ENCODE measurements at regions not wholly inside any gene's neighbourhood (a gene's known extent, or its start where the extent isn't known, plus 50 kb on each side); places are given as distances from the start of the nearest gene placed in this dataset.

DNA sequence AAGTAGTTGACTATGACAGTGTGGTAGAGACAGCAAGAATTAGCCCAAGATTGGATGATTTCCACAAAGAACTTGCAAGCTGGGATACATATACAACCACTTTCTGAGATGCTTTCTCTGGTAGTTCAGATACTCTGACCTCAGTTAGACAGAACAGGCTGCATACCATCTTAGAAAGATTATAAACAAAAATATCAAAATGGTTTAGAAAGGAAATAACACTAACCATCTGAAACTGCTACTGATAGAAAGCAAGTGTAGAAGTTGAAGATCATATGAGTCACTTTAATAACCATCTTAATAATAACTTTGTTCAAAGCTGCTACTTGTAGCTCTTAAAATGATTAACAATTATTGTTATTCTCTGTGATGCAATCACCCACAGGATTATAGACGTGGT is 255.4 kb upstream of the TTC29 start:
- Mint-ChIP-seq H3K27me3 (ENCODE audit: low read depth) (no peaks in the 10 kb centered on the region), H3K9me3 (no peaks in the 10 kb centered on the region), H3K4me1 (no peaks in the 10 kb centered on the region), H3K27ac (ENCODE audit: unreplicated experiment) (no peak overlapping the region), H3K4me3 (no peak overlapping the region), H3K36me3 (ENCODE audit: low read depth) (no peaks in the 10 kb centered on the region)
- no peak for DNase-seq (ENCODE audit: low read depth, low spot score)
- TF ChIP-seq, protein P1, sequence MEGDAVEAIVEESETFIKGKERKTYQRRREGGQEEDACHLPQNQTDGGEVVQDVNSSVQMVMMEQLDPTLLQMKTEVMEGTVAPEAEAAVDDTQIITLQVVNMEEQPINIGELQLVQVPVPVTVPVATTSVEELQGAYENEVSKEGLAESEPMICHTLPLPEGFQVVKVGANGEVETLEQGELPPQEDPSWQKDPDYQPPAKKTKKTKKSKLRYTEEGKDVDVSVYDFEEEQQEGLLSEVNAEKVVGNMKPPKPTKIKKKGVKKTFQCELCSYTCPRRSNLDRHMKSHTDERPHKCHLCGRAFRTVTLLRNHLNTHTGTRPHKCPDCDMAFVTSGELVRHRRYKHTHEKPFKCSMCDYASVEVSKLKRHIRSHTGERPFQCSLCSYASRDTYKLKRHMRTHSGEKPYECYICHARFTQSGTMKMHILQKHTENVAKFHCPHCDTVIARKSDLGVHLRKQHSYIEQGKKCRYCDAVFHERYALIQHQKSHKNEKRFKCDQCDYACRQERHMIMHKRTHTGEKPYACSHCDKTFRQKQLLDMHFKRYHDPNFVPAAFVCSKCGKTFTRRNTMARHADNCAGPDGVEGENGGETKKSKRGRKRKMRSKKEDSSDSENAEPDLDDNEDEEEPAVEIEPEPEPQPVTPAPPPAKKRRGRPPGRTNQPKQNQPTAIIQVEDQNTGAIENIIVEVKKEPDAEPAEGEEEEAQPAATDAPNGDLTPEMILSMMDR (conservative IDR thresholded peaks at IDR 0.05), result no peak

DNA sequence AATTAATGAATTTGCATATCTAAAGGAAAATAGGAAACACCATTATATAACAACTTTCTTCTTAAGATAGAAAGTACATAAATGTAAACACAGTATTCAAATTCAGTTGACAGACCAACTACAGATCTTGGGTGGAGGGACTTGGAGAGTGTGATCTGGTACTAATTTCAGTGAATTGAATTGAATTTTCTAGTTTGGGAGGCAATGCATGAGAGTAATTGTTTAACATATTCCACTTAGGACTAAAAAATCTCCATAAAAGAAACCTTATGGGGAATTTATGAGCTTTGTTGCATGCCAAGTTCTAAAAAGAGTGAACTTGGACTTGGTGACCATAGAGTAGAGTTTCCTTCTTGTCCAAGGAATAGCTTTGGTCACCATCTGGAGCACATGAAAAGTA is 261.1 kb upstream of the TTC29 start:
- TF ChIP-seq, protein P1 (conservative IDR thresholded peaks at IDR 0.05), result no peak
- Mint-ChIP-seq H3K27me3 (ENCODE audit: low read depth) (no peaks in the 10 kb centered on the region), H3K9me3 (no peaks in the 10 kb centered on the region), H3K4me3 (no peak overlapping the region), H3K36me3 (ENCODE audit: low read depth) (no peaks in the 10 kb centered on the region), H3K4me1 (no peaks in the 10 kb centered on the region), H3K27ac (ENCODE audit: unreplicated experiment) (no peak overlapping the region)
- DNase-seq (ENCODE audit: low read depth, low spot score), result no peak

DNA sequence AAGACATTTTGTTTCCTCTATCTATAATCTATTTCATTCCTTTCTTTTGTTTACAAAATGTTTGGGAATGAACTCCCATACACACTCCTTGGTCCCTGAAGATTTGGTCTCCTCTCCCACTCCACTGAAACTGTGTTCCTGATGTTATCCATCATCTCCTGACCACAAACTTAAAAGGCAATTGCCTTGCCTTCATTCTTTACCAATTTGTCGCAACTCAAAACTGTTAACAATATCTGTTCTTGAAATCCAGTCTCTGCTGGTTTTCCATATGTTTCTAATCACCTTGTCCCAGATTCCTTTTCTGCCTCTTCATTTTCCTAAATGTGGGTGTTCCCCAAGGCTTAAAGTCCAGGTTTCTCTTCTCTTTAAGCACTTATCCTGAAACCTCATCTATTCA is 262.2 kb upstream of the TTC29 start:
- Mint-ChIP-seq H3K9me3 (peaks cover 3% of the 10 kb centered on the region), H3K27ac (ENCODE audit: unreplicated experiment) (no peak overlapping the region), H3K4me1 (no peaks in the 10 kb centered on the region), H3K4me3 (no peak overlapping the region), H3K27me3 (ENCODE audit: low read depth) (no peaks in the 10 kb centered on the region), H3K36me3 (ENCODE audit: low read depth) (no peaks in the 10 kb centered on the region)
- TF ChIP-seq, protein P1 (conservative IDR thresholded peaks at IDR 0.05), result no peak
- DNase-seq (ENCODE audit: low read depth, low spot score), result no peak

DNA sequence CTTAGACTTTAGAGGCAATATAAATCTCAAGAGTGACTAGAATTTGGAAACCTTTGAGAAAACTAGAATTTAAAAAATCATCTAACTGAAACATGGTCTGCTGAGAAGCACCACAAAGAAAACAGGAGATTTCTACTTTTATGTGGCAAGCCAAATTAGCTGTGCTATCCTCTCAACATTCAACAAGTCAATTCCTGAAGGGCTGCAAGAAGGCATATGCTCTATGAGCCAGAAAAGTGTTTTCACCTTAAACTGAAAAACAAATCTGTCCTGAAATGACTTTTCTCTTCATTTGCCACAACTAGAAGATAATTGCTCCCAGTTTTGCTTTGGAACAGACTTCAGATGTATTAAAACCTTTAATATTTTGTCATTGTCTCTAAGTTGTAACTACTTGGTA is 263.2 kb upstream of the EDNRA start:
- no peak for DNase-seq (ENCODE audit: low read depth, low spot score)
- H3K27me3 Mint-ChIP-seq (ENCODE audit: low read depth), result no peaks in the 10 kb centered on the region
- H3K4me3 Mint-ChIP-seq, result no peak overlapping the region
- H3K4me1 Mint-ChIP-seq, result no peaks in the 10 kb centered on the region
- no peaks in the 10 kb centered on the region for H3K36me3 Mint-ChIP-seq (ENCODE audit: low read depth)
- H3K9me3 Mint-ChIP-seq, result peaks cover 8% of the 10 kb centered on the region
- TF ChIP-seq, protein P1 (conservative IDR thresholded peaks at IDR 0.05), result no peak
- H3K27ac Mint-ChIP-seq (ENCODE audit: unreplicated experiment), result no peak overlapping the region

DNA sequence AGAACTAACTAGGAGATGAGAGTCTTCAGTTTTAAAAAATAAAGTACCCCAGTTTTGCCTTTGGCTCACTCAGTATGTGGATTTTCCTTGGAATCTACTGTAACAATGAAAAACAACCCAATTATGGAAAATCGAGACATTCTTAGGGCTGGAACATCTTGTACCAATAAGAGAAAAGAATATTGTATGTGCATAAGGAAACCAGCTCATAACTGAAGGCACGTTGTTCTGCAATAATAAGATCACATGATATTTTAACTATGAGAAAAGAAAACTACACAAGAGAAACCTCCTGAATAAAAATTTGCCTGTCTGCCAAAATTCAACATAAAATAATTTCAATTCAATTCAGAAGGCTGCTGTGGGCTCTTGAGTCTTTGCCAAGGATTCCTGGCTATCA is 261.8 kb upstream of the EDNRA start:
- H3K4me3 Mint-ChIP-seq, result no peak overlapping the region
- H3K27me3 Mint-ChIP-seq (ENCODE audit: low read depth), result no peaks in the 10 kb centered on the region
- no peak for DNase-seq (ENCODE audit: low read depth, low spot score)
- no peak overlapping the region for H3K27ac Mint-ChIP-seq (ENCODE audit: unreplicated experiment)
- H3K36me3 Mint-ChIP-seq (ENCODE audit: low read depth), result no peaks in the 10 kb centered on the region
- peaks cover 4% of the 10 kb centered on the region for H3K9me3 Mint-ChIP-seq
- TF ChIP-seq, protein P1 (conservative IDR thresholded peaks at IDR 0.05), result no peak
- H3K4me1 Mint-ChIP-seq, result no peaks in the 10 kb centered on the region

DNA sequence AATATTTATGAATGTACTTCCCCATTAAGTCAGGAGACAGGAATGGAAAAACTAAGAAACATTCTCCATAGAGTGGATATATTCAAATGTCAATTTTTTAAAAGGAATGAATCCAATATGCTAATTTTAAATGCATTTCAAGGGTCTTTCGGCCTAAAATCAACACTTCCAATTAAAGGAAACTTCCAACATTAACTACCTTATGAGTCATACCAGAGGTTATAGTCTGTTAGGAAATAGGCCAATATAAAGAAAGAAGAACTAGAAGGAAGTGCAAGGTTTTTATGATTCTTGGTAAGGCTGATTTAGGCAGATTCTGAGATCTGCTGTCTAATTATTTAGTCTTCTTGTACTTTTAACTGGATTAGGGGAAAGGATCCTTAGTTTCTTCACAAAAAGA is 260.1 kb upstream of the EDNRA start:
- H3K4me1 Mint-ChIP-seq, result no peaks in the 10 kb centered on the region
- no peak overlapping the region for H3K4me3 Mint-ChIP-seq
- DNase-seq (ENCODE audit: low read depth, low spot score), result no peak
- no peaks in the 10 kb centered on the region for H3K27me3 Mint-ChIP-seq (ENCODE audit: low read depth)
- TF ChIP-seq, protein P1 (conservative IDR thresholded peaks at IDR 0.05), result no peak
- no peaks in the 10 kb centered on the region for H3K36me3 Mint-ChIP-seq (ENCODE audit: low read depth)
- no peaks in the 10 kb centered on the region for H3K9me3 Mint-ChIP-seq
- H3K27ac Mint-ChIP-seq (ENCODE audit: unreplicated experiment), result no peak overlapping the region
